H9 (cell line): ENCODE measurements at regions not wholly inside any gene's neighbourhood (a gene's known extent, or its start where the extent isn't known, plus 50 kb on each side); places are given as distances from the start of the nearest gene placed in this dataset.

Experiments
- DNase-seq: peaks from one replicate; pipeline ENCODE4 v3.0.0-alpha.2; 2017
- H2AFZ ChIP-seq: one replicate; pipeline ENCODE4 v1.6.1; 2013; ENCODE audit warnings: mild to moderate bottlenecking, low read length, control low read depth, moderate library complexity
- H2AK5ac ChIP-seq: 2 replicates; pipeline ENCODE4 v1.6.1; 2013; ENCODE audit warnings: low read length, control low read depth, mixed read lengths; ENCODE audit not compliant: insufficient read length
- H2BK120ac ChIP-seq: one replicate; pipeline ENCODE4 v1.6.1; 2013; ENCODE audit warnings: low read depth, mild to moderate bottlenecking, low read length, control low read depth, inconsistent platforms; ENCODE audit not compliant: poor library complexity, severe bottlenecking
- H2BK12ac ChIP-seq: 2 replicates; pipeline ENCODE4 v1.6.1; 2013; ENCODE audit warnings: low read length, control low read depth, mixed read lengths, low read depth; ENCODE audit not compliant: insufficient read length
- H2BK15ac ChIP-seq: 2 replicates; pipeline ENCODE4 v1.6.1; 2013; ENCODE audit warnings: low read depth, low read length, control low read depth
- H2BK20ac ChIP-seq: one replicate; pipeline ENCODE4 v1.6.1; 2013; ENCODE audit warnings: low read depth, mild to moderate bottlenecking, low read length, control low read depth, inconsistent platforms; ENCODE audit not compliant: poor library complexity, severe bottlenecking
- H2BK5ac ChIP-seq: 2 replicates; pipeline ENCODE4 v1.6.1; 2013; ENCODE audit warnings: low read length, control low read depth, mixed read lengths; ENCODE audit not compliant: insufficient read length
- H3K14ac ChIP-seq: 2 replicates; pipeline ENCODE4 v1.6.1; 2013; ENCODE audit warnings: low read length, control low read depth; ENCODE audit not compliant: insufficient read depth
- H3K18ac ChIP-seq: 2 replicates; pipeline ENCODE4 v1.6.1; 2013; ENCODE audit warnings: low read depth, mild to moderate bottlenecking, mixed read lengths, low read length, control low read depth; ENCODE audit not compliant: insufficient read length
- H3K23ac ChIP-seq: 2 replicates; pipeline ENCODE4 v1.6.1; 2013; ENCODE audit warnings: low read length, control low read depth, mixed read lengths, low read depth; ENCODE audit not compliant: insufficient read length
- H3K23me2 ChIP-seq: 2 replicates; pipeline ENCODE4 v1.6.1; 2013; ENCODE audit warnings: low read depth, mild to moderate bottlenecking, mixed read lengths, low read length, control low read depth; ENCODE audit not compliant: insufficient read length, poor library complexity, severe bottlenecking
- H3K27ac ChIP-seq: 2 replicates; pipeline ENCODE4 v1.5.1; 2013; ENCODE audit warnings: low read length, control low read depth, mixed read lengths, low read depth; ENCODE audit not compliant: insufficient read length
- H3K27me3 ChIP-seq: 2 replicates; pipeline ENCODE4 v1.6.1; 2013; ENCODE audit warnings: low read length, control low read depth, inconsistent platforms; ENCODE audit not compliant: insufficient read depth
- H3K4ac ChIP-seq: 2 replicates; pipeline ENCODE4 v1.6.1; 2013; ENCODE audit warnings: low read depth, mild to moderate bottlenecking, control low read depth, inconsistent platforms, low read length, moderate library complexity
- H3K4me1 ChIP-seq: 2 replicates; pipeline ENCODE4 v1.6.1; 2013; ENCODE audit warnings: low read length, control low read depth, inconsistent platforms; ENCODE audit not compliant: insufficient read depth
- H3K4me2 ChIP-seq: 2 replicates; pipeline ENCODE4 v1.6.1; 2013; ENCODE audit warnings: low read length, control low read depth, mixed read lengths; ENCODE audit not compliant: insufficient read length, insufficient read depth
- H3K56ac ChIP-seq: 2 replicates; pipeline ENCODE4 v1.6.1; 2013; ENCODE audit warnings: low read depth, mild to moderate bottlenecking, mixed read lengths, low read length, control low read depth; ENCODE audit not compliant: insufficient read length
- H3K79me1 ChIP-seq: 2 replicates; pipeline ENCODE4 v1.6.1; 2013; ENCODE audit warnings: low read depth, mild to moderate bottlenecking, moderate library complexity, low read length, control low read depth, inconsistent platforms; ENCODE audit not compliant: insufficient read depth, poor library complexity, severe bottlenecking
- H3K79me2 ChIP-seq: 2 replicates; pipeline ENCODE4 v1.6.1; 2013; ENCODE audit warnings: low read length, control low read depth, inconsistent platforms; ENCODE audit not compliant: insufficient read depth
- H3K9ac ChIP-seq: 2 replicates; pipeline ENCODE4 v1.6.1; 2013; ENCODE audit warnings: low read length, control low read depth, mixed read lengths; ENCODE audit not compliant: insufficient read length; ENCODE audit errors: extremely low read depth
- H3K9me3 ChIP-seq: one replicate; pipeline ENCODE4 v1.6.1; 2013; ENCODE audit warnings: low read depth, low read length, inconsistent platforms; ENCODE audit not compliant: control insufficient read depth
- H3T11ph ChIP-seq: one replicate; pipeline ENCODE4 v1.6.1; 2013; ENCODE audit warnings: mild to moderate bottlenecking, low read length, control low read depth, inconsistent platforms
- H4K20me1 ChIP-seq: one replicate; pipeline ENCODE4 v1.6.1; 2013; ENCODE audit not compliant: control insufficient read depth, insufficient read length, insufficient read depth
- H4K5ac ChIP-seq: 2 replicates; pipeline ENCODE4 v1.6.1; 2013; ENCODE audit warnings: low read depth, mild to moderate bottlenecking, mixed read lengths, low read length, control low read depth; ENCODE audit not compliant: insufficient read length
- H4K8ac ChIP-seq: replicated peaks from 2 replicates; pipeline ENCODE4 v1.6.1; 2013; ENCODE audit warnings: low read length, control low read depth, mixed read lengths, low read depth; ENCODE audit not compliant: insufficient read length
- H4K91ac ChIP-seq: 2 replicates; pipeline ENCODE4 v1.6.1; 2013; ENCODE audit warnings: low read depth, mild to moderate bottlenecking, moderate library complexity, mixed read lengths, low read length, control low read depth; ENCODE audit not compliant: insufficient read length
- H3K27ac Mint-ChIP-seq, 3 experiments: 2 replicates in 2 of 3; 3 replicates in 1 of 3; pipeline ENCODE4 v1.8.0; 2020 to 2021; ENCODE audit warnings: mixed read lengths in 3 of 3, mild to moderate bottlenecking in 1 of 3, moderate library complexity in 1 of 3
- H3K27me3 Mint-ChIP-seq: 2 replicates; pipeline ENCODE4 v1.8.0; 2021; ENCODE audit warnings: low read depth, mild to moderate bottlenecking, moderate library complexity, mixed read lengths
- H3K36me3 Mint-ChIP-seq, 3 experiments: 2 replicates in 2 of 3; 3 replicates in 1 of 3; pipeline ENCODE4 v1.8.0; 2020 to 2021; ENCODE audit warnings: low read depth in 3 of 3, mixed read lengths in 3 of 3; ENCODE audit not compliant: insufficient read depth in 1 of 3
- H3K4me1 Mint-ChIP-seq, 2 experiments: 2 replicates each; pipeline ENCODE4 v1.8.0; 2020; ENCODE audit warnings: mixed read lengths in 2 of 2
- H3K4me3 Mint-ChIP-seq, 2 experiments: 2 replicates in 1 of 2; 3 replicates in 1 of 2; pipeline ENCODE4 v1.8.0; 2020 to 2021; ENCODE audit warnings: mild to moderate bottlenecking in 2 of 2, mixed read lengths in 2 of 2, moderate library complexity in 1 of 2
- H3K9me3 Mint-ChIP-seq, 2 experiments: 2 replicates in 1 of 2; 3 replicates in 1 of 2; pipeline ENCODE4 v1.8.0; 2020; ENCODE audit warnings: mild to moderate bottlenecking in 2 of 2, mixed read lengths in 2 of 2, moderate library complexity in 1 of 2
- WGBS: extraction: QIAGEN DNeasy Blood & Tissue Kit; methylation state at CpG from one replicate; pipeline ENCODE4 v1.1.7; 2013; ENCODE audit warnings: missing lambda C conversion rate, low lambda C conversion rate, mixed read lengths; ENCODE audit not compliant: insufficient read length; ENCODE audit errors: extremely low coverage; 5-methylcytosine and 5-hydroxymethylcytosine counted together
- TF ChIP-seq, protein P1 (sequence below): fragments of 200-600 bp; sonication (generic); conservative IDR thresholded peaks from 3 replicates; pipeline ENCODE4 v1.8.0; 2021; ENCODE audit warnings: antibody characterized with exemption, mild to moderate bottlenecking

DNA sequence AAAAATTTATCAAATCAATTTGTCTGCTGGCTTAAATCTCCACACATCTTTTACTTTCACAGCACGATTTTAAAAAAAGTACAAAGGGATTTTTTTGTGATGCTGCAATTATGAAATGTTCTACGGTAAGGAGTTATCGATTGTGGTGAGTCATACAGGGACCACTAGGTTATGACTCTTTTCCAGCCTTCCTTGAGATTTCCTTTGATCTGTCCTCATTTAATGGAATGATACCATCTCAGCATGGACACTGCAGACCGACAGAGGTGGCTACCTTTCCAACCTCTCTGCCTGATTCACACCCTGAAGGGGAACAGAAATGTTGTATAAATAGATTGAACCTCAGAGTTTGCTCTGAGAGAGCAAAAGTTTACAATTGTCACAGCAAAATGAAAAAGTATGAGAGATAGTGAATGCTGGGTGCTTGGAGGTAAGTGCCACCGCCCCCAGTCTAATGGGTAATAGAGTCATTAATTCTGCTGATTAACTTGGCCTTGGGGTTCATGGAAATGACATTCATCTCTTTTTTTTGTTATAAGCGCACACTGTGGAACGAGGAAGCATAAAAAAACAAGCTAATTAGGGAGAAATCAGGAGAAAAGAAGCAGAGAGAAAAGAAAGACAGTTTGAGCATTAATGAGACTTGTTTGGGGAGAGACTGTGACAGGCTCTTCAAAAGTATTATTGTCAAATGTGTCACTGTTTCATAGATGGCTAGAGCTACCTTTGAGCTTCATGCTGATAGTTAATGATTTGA, 306.0 kb downstream of the RNF144B start:
- Mint-ChIP-seq H3K9me3 (no peaks in the 10 kb centered on the region), H3K4me1 (peaks cover 9 to 12% of the 10 kb centered on the region in 2 experiments), H3K36me3 (no peaks in the 10 kb centered on the region), H3K27ac (no peak overlapping the region), H3K4me3 (no peak overlapping the region), H3K27me3 (no peaks in the 10 kb centered on the region)
- Histone ChIP-seq H3K9me3 (no peaks in the 10 kb centered on the region), H3K4me1 (peaks cover 2% of the 10 kb centered on the region; the same call in 1 of the 2 replicates), H4K20me1 (no peaks in the 10 kb centered on the region), H3K23me2 (no peaks in the 10 kb centered on the region), H3K14ac (no peak overlapping the region), H3K9ac (no peak overlapping the region), H4K91ac (no peak overlapping the region), H3K27me3 (no peaks in the 10 kb centered on the region), H3T11ph (no peak overlapping the region), H4K8ac (no peak overlapping the region), H3K79me1 (no peaks in the 10 kb centered on the region), H2AFZ (no peak overlapping the region), H2AK5ac (no peak overlapping the region), H3K79me2 (no peaks in the 10 kb centered on the region), H2BK15ac (no peak overlapping the region), H2BK120ac (no peak overlapping the region), H3K27ac (no peak overlapping the region), H3K56ac (no peak overlapping the region), H2BK5ac (no peak overlapping the region), H3K18ac (no peak overlapping the region), H3K4me2 (no peak overlapping the region), H2BK12ac (no peak overlapping the region), H3K4ac (no peak overlapping the region), H3K23ac (no peak overlapping the region), H2BK20ac (no peak overlapping the region), H4K5ac (no peak overlapping the region)
- TF ChIP-seq, protein P1, sequence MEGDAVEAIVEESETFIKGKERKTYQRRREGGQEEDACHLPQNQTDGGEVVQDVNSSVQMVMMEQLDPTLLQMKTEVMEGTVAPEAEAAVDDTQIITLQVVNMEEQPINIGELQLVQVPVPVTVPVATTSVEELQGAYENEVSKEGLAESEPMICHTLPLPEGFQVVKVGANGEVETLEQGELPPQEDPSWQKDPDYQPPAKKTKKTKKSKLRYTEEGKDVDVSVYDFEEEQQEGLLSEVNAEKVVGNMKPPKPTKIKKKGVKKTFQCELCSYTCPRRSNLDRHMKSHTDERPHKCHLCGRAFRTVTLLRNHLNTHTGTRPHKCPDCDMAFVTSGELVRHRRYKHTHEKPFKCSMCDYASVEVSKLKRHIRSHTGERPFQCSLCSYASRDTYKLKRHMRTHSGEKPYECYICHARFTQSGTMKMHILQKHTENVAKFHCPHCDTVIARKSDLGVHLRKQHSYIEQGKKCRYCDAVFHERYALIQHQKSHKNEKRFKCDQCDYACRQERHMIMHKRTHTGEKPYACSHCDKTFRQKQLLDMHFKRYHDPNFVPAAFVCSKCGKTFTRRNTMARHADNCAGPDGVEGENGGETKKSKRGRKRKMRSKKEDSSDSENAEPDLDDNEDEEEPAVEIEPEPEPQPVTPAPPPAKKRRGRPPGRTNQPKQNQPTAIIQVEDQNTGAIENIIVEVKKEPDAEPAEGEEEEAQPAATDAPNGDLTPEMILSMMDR, result no peak
- no CpG with 5 or more reads among the region's 7 CpGs for WGBS
- DNase-seq, result no peak
